ENCODE measurements at regions not wholly inside any gene's neighbourhood (a gene's known extent, or its start where the extent isn't known, plus 50 kb on each side); places are given as distances from the start of the nearest gene placed in this dataset.

DNA sequence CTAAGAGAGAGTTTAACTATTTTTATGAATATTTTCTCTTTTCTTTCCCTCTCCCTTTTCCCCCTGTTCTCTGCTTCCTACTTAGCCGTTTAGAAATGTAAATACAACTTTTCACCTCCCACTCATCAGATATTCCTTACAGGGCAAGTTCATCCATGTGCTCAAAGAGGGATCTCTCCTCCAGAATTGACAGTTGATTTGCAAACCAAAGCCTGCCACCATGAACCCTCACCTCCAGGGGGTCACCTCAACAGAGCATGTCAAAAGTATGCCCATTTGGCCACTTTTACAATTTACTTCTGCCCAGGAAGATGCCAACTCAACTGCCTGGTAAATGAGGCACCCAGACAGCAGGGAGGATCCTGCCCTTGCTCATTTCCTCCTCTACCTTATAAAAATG lies 149.2 kb upstream of the GYPC start:
- TF ChIP-seq CTCF (IDR thresholded peaks at IDR 0.05; ENCODE audit: low read depth, low read length): no peak
- Histone ChIP-seq H3K36me3 (no peaks in the 10 kb centered on the region), H3K9me3 (no peaks in the 10 kb centered on the region), H3K27me3 (no peaks in the 10 kb centered on the region), H3K4me1 (no peaks in the 10 kb centered on the region), H3K4me3 (ENCODE audit: low read depth, low read length) (no peak overlapping the region)
- no peak for DNase-seq

- Histone ChIP-seq H3K9me3 (no peaks in the 10 kb centered on the region), H3K27me3 (no peaks in the 10 kb centered on the region), H3K36me3 (no peaks in the 10 kb centered on the region), H3K4me3 (ENCODE audit: low read depth, low read length) (no peak overlapping the region), H3K4me1 (no peaks in the 10 kb centered on the region)
- DNase-seq: no peak
- TF ChIP-seq CTCF (IDR thresholded peaks at IDR 0.05; ENCODE audit: low read depth, low read length): no peak
Measured at GRCh38 chr2:126507425-126507911, 148.5 kb upstream of the GYPC start.

- Histone ChIP-seq H3K4me1 (no peaks in the 10 kb centered on the region), H3K36me3 (no peaks in the 10 kb centered on the region), H3K9me3 (no peaks in the 10 kb centered on the region), H3K27me3 (no peaks in the 10 kb centered on the region), H3K4me3 (ENCODE audit: low read depth, low read length) (no peak overlapping the region)
- DNase-seq: no peak
- TF ChIP-seq CTCF (IDR thresholded peaks at IDR 0.05; ENCODE audit: low read depth, low read length): no peak
Measured at GRCh38 chr2:126510356-126510755, 145.6 kb upstream of the GYPC start.

DNA sequence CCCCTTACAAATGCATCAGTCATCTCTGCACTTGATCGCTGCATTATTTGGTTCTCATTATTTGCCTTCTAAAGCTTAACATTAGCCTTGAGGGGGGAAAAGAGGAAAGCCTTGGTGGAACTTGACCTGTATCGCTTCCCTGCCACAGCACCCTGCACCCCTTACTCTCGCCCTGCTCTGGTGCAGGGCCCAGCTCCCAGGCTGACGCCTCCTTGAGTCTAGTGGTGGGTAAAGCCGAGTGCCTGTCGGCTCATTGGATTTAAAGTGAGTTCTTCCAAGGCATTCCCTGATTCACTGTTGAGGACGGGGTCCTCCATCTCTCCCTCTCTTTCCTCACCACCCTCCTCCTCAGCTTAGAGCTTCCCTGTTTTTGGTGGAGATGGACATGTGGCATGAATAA lies 145.0 kb upstream of the GYPC start:
- no peak for TF ChIP-seq CTCF (IDR thresholded peaks at IDR 0.05; ENCODE audit: low read depth, low read length)
- no peak for DNase-seq
- Histone ChIP-seq H3K36me3 (no peaks in the 10 kb centered on the region), H3K27me3 (no peaks in the 10 kb centered on the region), H3K4me1 (no peaks in the 10 kb centered on the region), H3K4me3 (ENCODE audit: low read depth, low read length) (no peak overlapping the region), H3K9me3 (no peaks in the 10 kb centered on the region)

DNA sequence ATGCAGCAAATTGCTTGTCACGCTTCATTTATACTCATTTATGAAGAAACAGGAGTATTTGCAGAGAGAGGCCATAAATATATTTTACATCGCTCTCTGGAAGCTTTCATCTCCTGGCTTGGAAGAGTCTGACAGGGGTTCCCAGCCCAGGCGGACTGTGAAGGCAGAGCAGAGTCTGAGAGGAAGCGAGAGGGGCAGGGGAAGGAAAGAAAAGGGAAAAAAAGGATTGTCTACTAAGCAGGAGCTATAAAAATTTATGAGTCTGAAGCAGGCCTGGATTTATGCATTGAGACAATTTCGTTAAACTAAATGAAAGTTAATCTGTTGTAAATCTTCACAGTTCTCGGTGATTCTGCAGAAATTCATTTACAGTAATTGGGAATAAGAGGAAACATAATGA lies 143.9 kb upstream of the GYPC start:
- DNase-seq: no peak
- Histone ChIP-seq H3K36me3 (no peaks in the 10 kb centered on the region), H3K27me3 (no peaks in the 10 kb centered on the region), H3K4me3 (ENCODE audit: low read depth, low read length) (no peak overlapping the region), H3K9me3 (no peaks in the 10 kb centered on the region), H3K4me1 (no peaks in the 10 kb centered on the region)
- no peak for TF ChIP-seq CTCF (IDR thresholded peaks at IDR 0.05; ENCODE audit: low read depth, low read length)

GRCh38 chr2:126513033-126513432 lies 142.9 kb upstream of the GYPC start:
- Histone ChIP-seq H3K27me3 (no peaks in the 10 kb centered on the region), H3K4me1 (no peaks in the 10 kb centered on the region), H3K36me3 (no peaks in the 10 kb centered on the region), H3K9me3 (no peaks in the 10 kb centered on the region), H3K4me3 (ENCODE audit: low read depth, low read length) (no peak overlapping the region)
- DNase-seq: no peak
- TF ChIP-seq CTCF (IDR thresholded peaks at IDR 0.05; ENCODE audit: low read depth, low read length): no peak
